HG03097 (cell line): ENCODE measurements at regions not wholly inside any gene's neighbourhood (a gene's known extent, or its start where the extent isn't known, plus 50 kb on each side); places are given as distances from the start of the nearest gene placed in this dataset.

Source experiments
- ATAC-seq: cut with Tn5 transposase; IDR thresholded peaks from one replicate; pipeline ENCODE4 v1.9.1; 2021; ENCODE audit not compliant: unreplicated experiment, low FRiP score

GRCh38 chr21:27674041-27674615 lies 707.2 kb upstream of the ADAMTS5 start:
- ATAC-seq: no peak

- no peak for ATAC-seq
These were observed 706.7 kb upstream of the ADAMTS5 start for GRCh38 chr21:27673581-27673980.

DNA sequence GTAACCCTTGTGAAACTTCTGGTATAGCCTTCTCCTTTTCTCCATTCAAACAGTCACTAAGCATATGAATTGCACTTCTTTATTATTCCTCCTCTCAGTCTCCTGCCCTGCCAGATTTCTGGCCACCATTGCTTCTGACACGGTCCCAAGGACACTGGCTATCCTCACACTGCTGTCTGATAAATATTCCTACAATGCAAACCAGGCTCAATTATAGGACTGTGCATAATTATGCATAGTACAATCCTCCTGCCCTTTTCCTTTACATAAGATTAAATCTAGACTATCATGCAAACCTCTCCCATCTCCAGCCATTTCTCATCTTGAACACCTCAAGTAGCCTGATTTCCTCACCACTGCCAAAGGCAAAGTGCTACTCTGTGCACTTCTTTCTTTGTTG lies 704.3 kb upstream of the ADAMTS5 start:
- no peak for ATAC-seq

DNA sequence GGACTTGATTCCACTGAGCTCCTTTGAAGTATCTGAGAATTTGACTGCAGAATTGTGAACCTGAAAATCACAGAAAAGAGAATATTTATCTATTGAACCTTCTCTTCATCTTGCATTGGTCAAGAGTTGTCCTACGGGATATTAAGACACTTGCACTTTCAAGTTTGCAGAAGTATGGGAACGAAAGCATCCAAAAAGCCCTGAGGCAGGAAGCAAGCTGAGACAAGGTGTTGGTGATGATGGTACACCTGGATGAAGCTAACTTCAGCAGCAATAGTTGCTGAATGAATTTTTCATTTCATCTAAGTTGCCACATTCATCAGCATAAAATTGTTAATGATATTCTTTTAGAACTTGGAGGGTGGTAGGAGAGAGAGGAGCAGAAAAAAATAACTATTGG lies 686.6 kb upstream of the ADAMTS5 start:
- ATAC-seq: no peak

DNA sequence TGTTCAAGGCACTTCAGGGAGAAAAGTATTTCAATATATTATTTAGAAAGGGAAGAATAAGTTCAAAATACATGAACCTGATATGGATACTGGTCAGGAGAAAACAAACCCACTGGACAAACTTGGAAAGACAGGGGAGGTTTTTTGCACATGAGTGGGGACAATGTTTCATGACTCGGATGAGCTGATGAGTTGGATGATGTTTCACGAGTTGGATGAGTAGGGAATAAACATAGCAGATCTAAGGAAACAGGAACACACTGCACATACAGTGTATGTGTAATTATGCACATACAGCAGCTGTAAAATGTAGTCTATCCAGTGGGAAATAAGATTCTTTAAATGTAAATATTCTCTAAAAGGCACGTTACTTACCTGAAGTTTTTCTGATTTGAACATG lies 682.9 kb upstream of the ADAMTS5 start:
- no peak for ATAC-seq

- ATAC-seq: no peak
These were observed 682.4 kb upstream of the ADAMTS5 start for GRCh38 chr21:27649323-27649722.

DNA sequence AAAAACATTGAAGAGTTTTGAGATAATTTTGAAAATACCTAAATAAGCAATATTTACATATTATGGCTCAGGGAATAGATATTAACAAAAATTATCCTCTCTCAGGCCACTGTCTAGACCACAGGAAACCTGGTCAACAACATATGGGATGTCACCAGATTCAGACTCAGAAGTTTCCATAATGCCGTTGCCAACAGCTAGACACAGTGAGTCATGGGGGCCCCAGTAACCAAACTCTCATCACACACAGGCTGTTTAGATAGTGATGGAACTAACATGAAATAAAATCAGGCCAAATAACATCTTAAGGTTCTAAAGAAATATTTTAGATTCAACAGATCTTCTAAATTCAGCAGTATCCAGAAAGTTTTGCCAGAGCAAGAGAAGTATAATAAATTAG lies 681.7 kb upstream of the ADAMTS5 start:
- no peak for ATAC-seq

DNA sequence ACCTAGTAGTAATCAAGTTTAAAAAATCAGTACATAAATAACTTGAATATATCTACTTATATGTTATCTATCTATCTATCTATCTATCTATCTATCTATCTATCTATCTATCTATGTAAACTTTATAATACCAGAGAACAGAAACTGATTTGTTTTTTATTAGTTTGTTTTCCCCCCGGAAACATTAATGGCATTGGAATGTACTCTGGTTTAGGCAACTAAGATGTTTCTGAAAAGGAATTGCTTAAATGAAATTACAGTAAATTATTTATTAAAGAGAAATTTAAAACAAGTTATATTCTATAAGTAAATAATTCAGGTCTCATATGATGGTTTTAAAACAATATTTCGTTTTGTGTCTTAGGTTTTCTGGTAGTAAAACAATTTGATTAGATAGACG lies 681.0 kb upstream of the ADAMTS5 start:
- no peak for ATAC-seq

GRCh38 chr21:27647401-27647800 lies 680.5 kb upstream of the ADAMTS5 start:
- no peak for ATAC-seq

- no peak for ATAC-seq
These were observed 679.8 kb upstream of the ADAMTS5 start for GRCh38 chr21:27646691-27647090.

DNA sequence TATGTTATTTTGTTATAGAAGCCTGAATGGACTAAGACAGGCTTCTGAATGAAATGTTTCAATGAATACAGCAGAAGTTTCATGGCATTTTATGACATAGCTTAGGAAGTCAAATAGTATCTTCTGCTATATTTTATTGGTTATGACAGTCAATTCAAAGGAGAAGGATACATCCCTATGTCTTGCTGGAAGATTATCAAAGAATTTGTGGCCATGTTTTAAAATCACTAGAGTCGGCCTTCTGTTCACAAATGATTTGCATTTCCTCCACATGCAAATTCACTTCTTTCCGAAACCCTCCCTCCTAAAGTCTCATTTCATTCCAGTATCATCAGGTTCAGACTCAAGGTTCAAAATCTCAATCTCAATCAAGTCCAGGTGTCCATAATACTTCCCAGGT lies 679.2 kb upstream of the ADAMTS5 start:
- ATAC-seq: no peak

DNA sequence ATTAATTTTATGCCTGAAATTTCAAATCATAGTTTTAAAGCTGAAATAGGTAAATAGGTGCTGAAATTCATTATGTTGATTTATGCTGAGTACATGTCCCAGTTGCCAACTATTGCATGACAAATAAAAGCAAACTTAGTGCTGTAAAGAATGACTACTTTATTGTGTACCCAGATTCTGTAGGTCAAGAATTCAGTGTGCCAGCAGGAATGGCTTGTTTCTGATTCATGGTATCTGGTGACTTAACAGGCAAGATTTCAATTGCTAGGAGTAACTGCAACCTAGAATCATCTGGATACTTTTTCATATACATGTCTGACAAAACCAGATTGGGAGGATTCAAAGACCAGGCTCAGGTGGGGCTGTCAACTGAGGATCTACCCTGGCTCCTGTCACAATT lies 678.4 kb upstream of the ADAMTS5 start:
- no peak for ATAC-seq

GRCh38 chr21:27643326-27643725 lies 676.4 kb upstream of the ADAMTS5 start:
- ATAC-seq: no peak

GRCh38 chr21:27639286-27639685 lies 672.4 kb upstream of the ADAMTS5 start:
- no peak for ATAC-seq

DNA sequence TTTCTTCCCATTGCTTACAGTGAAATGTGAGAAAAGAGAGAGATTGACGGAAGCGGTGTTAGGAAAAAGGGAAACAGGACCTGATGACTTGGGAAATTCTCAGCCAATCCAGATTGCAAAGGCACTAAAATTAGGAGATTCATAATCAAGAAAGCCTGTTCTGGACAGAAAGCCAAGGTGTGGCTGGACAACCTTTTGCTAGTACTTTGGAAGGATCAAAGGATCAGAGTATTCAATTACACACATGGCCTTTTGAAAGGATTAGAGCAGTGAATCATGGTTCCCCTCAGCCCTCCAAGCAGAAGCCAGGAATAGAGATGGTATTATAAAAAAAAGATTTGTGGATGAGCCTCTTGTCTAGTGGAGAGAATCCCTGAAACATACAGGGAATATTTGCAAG lies 669.8 kb upstream of the ADAMTS5 start:
- no peak for ATAC-seq

- ATAC-seq: no peak
These were observed 666.7 kb upstream of the ADAMTS5 start for GRCh38 chr21:27633631-27634030.

DNA sequence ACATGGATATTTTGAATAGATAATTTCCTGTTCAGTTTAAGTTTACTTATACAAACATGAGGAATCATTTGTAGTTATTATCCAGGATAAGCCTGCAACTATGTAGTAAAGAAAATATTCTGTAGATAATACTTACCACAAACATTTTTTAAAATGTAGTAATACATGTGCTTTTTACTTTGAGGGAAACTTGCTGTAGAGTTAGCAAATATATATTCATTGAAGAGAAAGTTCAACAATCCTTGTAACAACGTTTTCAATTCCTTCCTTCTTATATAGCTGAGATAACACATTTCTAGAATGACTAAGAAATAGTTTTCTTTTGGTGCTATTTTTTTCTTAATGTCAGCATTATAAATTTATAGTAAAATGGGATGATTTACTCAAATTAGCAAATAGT lies 664.6 kb upstream of the ADAMTS5 start:
- no peak for ATAC-seq

DNA sequence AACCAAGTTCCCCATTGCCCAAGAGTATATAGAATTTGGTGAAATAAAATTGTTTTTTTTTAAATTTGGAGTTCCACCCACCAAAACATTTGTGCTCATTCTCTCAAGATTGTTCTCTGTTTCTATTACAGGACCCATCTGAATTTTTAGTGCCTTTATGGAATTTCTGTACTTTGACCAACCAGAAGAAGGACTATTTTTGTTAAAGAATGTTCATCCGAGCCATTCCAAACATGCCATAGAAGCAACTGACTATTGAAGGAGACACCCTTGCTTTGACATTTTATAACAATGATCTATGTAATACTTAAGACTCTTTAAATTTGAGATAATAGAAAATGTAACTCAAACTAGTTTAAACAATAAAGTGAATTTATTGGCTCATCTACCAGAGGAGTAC lies 655.7 kb upstream of the ADAMTS5 start:
- ATAC-seq: no peak

DNA sequence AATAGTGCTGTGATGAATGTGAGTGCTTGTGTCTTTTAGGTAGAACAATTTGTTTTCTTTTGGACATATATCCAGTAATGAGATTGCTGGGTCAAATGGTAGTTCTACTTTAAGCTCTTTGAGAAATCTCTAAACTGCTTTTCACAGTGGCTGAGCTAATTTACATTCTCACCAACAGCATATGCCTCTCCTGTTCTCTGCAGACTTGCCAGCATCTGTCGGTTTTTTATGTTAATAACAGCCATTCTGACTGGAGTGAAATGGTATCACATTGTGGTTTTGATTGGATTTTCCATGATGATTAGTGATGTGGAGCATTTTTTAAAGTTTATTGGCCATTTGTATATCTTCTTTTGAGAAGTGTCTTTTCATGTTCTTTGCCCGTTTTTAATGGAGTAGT lies 647.3 kb upstream of the ADAMTS5 start:
- no peak for ATAC-seq

DNA sequence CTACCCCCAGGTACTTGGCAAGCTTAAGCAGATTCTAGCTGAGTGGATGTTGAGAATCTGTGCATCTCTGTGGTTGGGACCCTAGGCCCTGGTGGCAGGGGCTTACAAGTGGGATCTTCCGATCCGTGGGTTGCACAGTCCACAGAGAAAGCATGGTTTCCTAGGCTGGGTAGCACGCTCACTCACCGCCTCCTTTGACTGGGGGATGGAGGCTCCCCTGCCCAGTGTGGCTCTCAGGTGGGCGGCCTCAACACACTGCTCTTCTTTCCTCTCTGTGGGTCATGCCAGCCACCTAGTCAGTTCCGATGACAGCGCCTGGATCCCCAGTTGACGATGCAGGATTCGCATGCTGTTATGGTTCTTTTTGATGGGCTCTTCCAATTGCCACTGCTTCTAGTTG lies 639.5 kb upstream of the ADAMTS5 start:
- no peak for ATAC-seq

GRCh38 chr21:27596196-27596595 lies 629.3 kb upstream of the ADAMTS5 start:
- no peak for ATAC-seq

- no peak for ATAC-seq
These were observed 628.8 kb upstream of the ADAMTS5 start for GRCh38 chr21:27595716-27596115.

DNA sequence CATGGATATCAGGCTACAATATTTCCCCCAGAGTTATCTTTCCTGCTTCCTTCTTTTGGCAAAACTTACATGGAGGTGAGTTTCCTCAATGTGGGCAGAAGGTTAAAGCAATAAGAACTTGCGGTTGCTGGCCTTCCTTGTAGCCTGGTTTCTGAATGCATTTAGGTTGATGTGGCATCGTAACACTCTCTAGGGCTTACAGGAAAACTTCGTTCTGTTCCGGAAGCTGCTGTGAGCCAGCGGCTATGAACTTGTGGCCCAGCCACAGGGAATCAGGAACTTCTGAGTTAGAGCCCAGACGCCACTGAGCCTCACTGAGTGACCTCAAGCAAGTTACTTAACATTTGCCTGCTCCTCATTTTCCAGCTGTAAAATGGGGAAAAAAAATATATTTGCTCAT lies 623.4 kb upstream of the ADAMTS5 start:
- no peak for ATAC-seq
